Left lung (tissue), 4 donors: ENCODE measurements at regions not wholly inside any gene's neighbourhood (a gene's known extent, or its start where the extent isn't known, plus 50 kb on each side); places are given as distances from the start of the nearest gene placed in this dataset.

ENCODE experiments used
- ATAC-seq: fragments of 200-7000 bp; cut with Tn5 transposase; one replicate; pipeline ENCODE4 v1.9.1; 2020; ENCODE audit warnings: moderate library complexity
- DNase-seq, 4 donors: peaks; one replicate each; pipeline ENCODE4 v3.0.0-alpha.2; 2013 to 2020
- H3K27ac ChIP-seq, 2 donors: fragments of 200-600 bp; sonication (generic) in 1 of 2; one replicate each; pipeline versions ENCODE4 v1.5.0 to v1.8.0; 2020 to 2021
- H3K27me3 ChIP-seq, 2 donors: fragments of 200-600 bp; sonication (generic) in 1 of 2; one replicate each; pipeline versions ENCODE4 v1.5.0 to v1.8.0; 2020 to 2021
- H3K36me3 ChIP-seq, 2 donors: fragments of 200-600 bp; sonication (generic) in 1 of 2; one replicate each; pipeline versions ENCODE4 v1.5.0 to v1.8.0; 2020 to 2021
- H3K4me1 ChIP-seq, 2 donors: fragments of 200-600 bp; one replicate each; pipeline ENCODE4 v1.8.0; 2021
- H3K4me3 ChIP-seq, 2 donors: fragments of 200-600 bp; sonication (generic) in 1 of 2; one replicate each; pipeline versions ENCODE4 v1.5.0 to v1.8.0; 2020 to 2021; ENCODE audit warnings: mild to moderate bottlenecking in 1 of 2
- H3K9me3 ChIP-seq, 2 donors: fragments of 200-600 bp; sonication (generic) in 1 of 2; one replicate each; pipeline versions ENCODE4 v1.5.0 to v1.8.0; 2020 to 2021
- intact Hi-C, 2 donors: fragments of 100-400 bp; cut with DNase I; formaldehyde crosslinking; loops; one replicate each; pipeline versions ENCODE4 v1.11.2 to v1.14.2; 2022
- TF ChIP-seq, protein P1 (sequence below), 2 donors: fragments of 200-600 bp; sonication (generic) in 1 of 2; IDR thresholded peaks; one replicate each; pipeline versions ENCODE4 v1.5.0 to v1.8.0; 2021; ENCODE audit warnings: antibody characterized with exemption in 2 of 2
- donor health status: DM: no; HTN: yes; CAD: no.
- donor health status: DM: no; HTN: no; CAD: no.

DNA sequence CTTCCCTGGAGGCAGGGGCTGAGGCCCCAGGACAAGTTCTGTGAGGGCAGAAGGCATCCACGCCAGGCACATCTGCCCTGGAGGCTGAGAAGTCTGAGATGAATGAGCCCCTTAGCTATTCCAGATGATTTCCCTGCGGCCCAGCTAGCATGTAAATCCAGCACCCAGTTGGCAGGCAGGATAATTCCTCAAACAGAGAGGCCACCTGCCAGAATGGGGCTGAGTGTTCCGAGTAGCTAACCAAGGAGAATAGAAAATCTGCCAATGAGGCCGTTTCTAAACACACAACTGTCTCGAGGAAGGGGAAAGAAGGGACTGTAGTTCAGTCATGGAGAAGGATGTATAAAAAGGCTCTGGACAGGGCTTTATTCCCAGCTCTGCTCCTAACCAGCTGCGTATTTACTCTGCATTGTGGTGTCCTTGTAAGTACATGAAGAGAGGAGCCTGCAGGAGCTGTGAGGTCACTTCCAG lies 211.4 kb upstream of the CDYL start:
- H3K9me3 ChIP-seq = no peaks in the 10 kb centered on the region
- no peaks in the 10 kb centered on the region for H3K4me1 ChIP-seq
- no peak overlapping the region for H3K4me3 ChIP-seq
- H3K27ac ChIP-seq = no peak overlapping the region
- ATAC-seq (no peak), DNase-seq (no peak)
- no peaks in the 10 kb centered on the region for H3K27me3 ChIP-seq
- intact Hi-C loops = no loop called here
- TF ChIP-seq, protein P1, sequence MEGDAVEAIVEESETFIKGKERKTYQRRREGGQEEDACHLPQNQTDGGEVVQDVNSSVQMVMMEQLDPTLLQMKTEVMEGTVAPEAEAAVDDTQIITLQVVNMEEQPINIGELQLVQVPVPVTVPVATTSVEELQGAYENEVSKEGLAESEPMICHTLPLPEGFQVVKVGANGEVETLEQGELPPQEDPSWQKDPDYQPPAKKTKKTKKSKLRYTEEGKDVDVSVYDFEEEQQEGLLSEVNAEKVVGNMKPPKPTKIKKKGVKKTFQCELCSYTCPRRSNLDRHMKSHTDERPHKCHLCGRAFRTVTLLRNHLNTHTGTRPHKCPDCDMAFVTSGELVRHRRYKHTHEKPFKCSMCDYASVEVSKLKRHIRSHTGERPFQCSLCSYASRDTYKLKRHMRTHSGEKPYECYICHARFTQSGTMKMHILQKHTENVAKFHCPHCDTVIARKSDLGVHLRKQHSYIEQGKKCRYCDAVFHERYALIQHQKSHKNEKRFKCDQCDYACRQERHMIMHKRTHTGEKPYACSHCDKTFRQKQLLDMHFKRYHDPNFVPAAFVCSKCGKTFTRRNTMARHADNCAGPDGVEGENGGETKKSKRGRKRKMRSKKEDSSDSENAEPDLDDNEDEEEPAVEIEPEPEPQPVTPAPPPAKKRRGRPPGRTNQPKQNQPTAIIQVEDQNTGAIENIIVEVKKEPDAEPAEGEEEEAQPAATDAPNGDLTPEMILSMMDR (IDR thresholded peaks at IDR 0.05) = no peak
- H3K36me3 ChIP-seq = no peaks in the 10 kb centered on the region

DNA sequence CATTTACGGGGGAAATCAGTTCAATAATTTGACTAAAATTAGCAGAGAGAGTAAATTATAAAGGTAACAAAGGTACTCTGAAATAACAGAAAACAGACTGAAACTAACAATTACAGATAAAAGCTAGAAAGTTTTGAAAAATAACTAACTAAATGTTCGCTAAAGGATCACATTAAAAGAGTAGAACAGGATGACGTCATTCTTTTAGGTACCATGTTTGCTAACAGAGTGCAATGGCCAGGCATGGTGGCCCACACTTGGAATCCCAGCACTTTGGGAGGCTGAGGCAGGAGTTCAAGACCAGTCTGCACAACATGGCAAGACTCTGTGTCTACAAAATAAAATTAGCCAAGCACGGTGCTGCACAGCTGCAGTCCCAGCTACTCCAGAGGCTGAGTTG lies 212.3 kb upstream of the CDYL start:
- H3K36me3 ChIP-seq = no peaks in the 10 kb centered on the region
- no peaks in the 10 kb centered on the region for H3K27me3 ChIP-seq
- H3K9me3 ChIP-seq = no peaks in the 10 kb centered on the region
- H3K4me1 ChIP-seq = no peaks in the 10 kb centered on the region
- H3K4me3 ChIP-seq = no peak overlapping the region
- DNase-seq = no peak
- intact Hi-C loops = no loop called here
- TF ChIP-seq, protein P1 (IDR thresholded peaks at IDR 0.05) = no peak
- no peak overlapping the region for H3K27ac ChIP-seq
- no peak for ATAC-seq

DNA sequence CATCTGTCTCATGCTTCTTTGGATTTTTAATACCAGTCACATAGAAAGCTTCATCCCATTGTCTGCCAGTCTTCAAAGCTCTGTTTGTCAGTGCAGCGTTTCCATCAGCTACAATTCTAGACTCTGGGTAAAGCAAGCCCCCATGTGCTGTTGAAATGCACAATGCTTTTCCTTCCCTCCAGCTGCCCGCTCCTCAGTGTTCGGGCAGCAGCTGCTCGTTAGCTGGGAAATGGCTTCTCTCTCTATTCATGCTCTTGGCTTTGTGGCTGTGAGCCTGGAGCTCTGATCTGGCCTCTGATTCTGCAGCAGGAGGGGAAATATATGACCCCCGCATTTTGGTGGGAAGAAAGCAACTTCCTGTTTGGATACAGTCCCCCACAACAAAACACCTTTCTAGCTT lies 213.0 kb upstream of the CDYL start:
- ATAC-seq = no peak

DNA sequence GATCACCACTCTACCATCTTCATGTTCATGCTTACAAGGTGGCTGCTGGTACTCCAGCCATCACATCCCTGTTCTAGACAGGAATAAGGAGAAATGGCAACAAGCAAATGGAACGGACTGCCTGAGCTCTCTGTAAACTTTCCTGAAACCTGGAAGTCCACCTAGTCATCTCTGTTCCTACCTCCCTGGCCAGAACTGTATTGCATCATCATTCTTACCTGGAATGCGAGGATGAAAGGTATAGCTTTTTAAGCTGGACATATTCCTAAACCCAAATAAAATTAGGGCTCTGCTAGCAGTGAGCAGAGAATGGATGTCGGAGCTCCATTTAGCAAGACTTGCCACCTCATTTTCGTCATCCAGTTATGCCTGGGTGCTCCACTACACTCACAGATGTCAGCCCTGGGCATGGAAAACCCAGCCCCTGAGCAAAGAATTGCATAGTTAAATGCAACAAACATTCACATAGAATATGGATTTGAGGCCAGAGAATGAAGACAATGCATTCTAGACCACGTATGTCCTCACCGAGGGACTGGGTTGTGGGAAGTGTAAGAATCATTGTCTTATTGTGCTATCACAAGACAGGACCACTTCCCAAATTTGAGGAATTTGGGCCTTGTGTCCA lies 214.3 kb upstream of the CDYL start:
- Histone ChIP-seq H3K36me3 (no peaks in the 10 kb centered on the region), H3K27ac (no peak overlapping the region), H3K9me3 (no peaks in the 10 kb centered on the region), H3K27me3 (no peaks in the 10 kb centered on the region), H3K4me3 (no peak overlapping the region), H3K4me1 (no peaks in the 10 kb centered on the region)
- DNase-seq (no peak), ATAC-seq (no peak)
- intact Hi-C loops = no loop called here
- TF ChIP-seq, protein P1 (IDR thresholded peaks at IDR 0.05) = no peak

More for the DNA sequence above, 213.0 kb upstream of the CDYL start:
- TF ChIP-seq, protein P1 (IDR thresholded peaks at IDR 0.05) = no peak
- H3K4me1 ChIP-seq = no peaks in the 10 kb centered on the region
- intact Hi-C loops = no loop called here
- no peaks in the 10 kb centered on the region for H3K27me3 ChIP-seq
- no peaks in the 10 kb centered on the region for H3K36me3 ChIP-seq
- DNase-seq = no peak
- H3K4me3 ChIP-seq = no peak overlapping the region
- no peaks in the 10 kb centered on the region for H3K9me3 ChIP-seq
- no peak overlapping the region for H3K27ac ChIP-seq

DNA sequence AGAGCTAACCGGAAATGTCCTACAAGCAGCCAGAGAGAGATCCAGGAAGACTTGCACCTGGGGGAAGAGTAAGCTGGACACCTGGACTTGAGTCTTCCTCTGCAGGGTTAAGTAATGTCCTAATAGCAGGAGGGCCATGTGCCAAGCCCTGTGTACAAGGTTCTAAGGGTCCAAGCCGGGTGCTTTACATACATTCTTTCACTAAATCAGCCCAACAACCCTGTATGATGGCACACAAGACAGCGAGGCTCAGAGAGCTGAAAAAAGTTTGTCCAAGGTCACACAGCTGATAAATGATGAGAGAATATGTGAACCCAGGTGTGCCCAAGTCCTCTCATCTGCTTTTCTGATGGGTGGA lies 215.1 kb upstream of the CDYL start:
- Histone ChIP-seq H3K4me1 (no peaks in the 10 kb centered on the region), H3K27ac (no peak overlapping the region), H3K9me3 (no peaks in the 10 kb centered on the region), H3K36me3 (no peaks in the 10 kb centered on the region), H3K27me3 (no peaks in the 10 kb centered on the region), H3K4me3 (no peak overlapping the region)
- TF ChIP-seq, protein P1 (IDR thresholded peaks at IDR 0.05) = no peak
- DNase-seq (no peak), ATAC-seq (no peak)
- intact Hi-C loops = no loop called here
